NOMO-1 (cell line): ENCODE measurements at regions not wholly inside any gene's neighbourhood (a gene's known extent, or its start where the extent isn't known, plus 50 kb on each side); places are given as distances from the start of the nearest gene placed in this dataset.

ENCODE experiments used
- DNase-seq, 2 experiments: peaks; one replicate each; lab custom pipeline; 2025; ENCODE audit not compliant: unreplicated experiment in 2 of 2; lab: John Stamatoyannopoulos, UW

DNA sequence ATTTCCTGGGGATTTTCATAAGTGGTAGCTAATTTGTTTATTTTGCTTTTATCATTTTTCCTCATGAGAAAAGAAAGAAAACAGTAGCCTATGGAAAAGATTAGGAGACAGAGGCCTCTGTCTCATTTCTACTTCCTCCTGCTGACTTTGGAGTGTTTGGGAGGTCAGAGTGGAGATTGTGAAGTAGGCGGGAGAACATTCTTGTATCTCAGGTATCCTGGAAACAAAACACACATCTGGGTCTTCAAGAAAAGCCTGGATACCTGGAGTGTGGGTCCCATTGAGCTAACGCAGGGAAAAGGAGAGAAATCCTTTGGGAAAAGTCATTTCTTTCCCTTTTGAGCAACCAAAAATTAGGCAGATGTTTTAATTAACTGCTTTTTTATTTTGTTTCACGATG is 161.5 kb upstream of the DMAC1 start:
- DNase-seq: no peak

DNA sequence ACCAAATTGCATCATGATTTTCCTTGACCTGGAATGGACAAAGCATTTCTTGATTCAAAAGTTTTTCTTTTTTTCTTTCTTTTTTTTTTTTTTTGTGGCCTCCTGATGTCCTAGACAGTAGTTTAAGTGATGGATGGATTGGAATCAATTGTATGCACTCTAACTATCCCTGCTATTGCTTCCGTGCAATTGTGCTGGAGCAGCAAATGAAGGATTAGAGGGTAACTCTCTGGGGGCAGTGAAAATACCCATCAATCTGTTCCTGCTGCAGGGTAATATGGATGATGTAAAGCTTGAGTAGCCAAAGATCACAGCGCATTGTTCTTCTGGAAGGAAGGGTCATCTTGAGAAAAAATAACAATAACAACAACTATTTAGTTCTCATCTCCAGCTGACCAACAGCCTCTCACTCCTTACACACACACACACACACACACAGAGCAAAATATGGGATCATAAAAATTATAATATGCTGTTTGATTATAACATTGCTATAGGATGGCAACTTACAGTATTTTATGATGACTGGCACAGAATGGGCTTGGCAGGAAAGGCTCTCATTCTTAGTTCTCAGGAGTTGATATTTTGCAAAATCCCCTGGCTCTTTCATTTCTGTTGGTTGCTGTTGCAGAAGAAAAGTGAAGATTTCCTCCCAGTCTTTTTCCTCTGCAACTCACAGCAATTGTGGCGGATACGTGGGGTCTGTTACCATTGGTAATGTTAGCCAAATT is 160.9 kb upstream of the DMAC1 start:
- DNase-seq: no peak

DNA sequence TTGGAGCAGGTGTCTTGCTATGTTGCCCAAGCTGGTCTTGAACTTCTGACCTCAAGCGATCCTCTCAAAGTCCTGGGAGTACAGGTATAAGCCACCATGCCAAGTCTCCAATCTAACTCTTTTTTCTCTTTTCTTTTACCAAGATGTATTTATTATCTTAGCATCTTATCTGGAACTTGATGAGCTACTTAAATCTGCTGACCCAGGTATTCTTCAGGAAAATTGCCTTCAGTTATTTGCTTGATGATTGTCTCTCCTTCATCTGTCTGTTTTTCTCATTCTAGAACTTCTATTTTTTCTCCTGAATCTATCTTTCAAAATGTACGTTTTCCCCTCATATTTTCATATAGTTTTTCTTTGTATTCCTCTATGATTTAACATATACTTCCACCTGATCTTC is 158.2 kb upstream of the DMAC1 start:
- DNase-seq: no peak

DNA sequence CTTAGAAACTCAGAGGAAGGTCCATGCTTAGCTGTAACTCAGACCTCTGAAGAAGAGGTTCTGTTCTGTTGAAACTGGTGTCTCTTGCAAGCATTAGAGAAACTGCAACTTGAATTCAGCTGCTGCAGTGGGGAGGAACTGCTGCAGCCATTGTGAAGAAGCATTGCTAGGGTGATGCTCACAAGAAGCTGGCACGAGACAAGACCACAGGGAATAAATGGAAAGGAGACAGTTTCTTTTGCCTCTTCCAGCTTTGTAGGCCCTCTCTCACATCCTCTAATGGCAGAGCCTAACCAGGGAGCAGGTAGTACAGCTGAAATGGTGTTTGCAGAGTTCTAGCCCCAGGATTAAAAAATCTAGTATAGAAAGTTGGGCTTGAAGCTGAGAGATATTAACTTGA is 148.0 kb upstream of the DMAC1 start:
- no peak for DNase-seq

DNA sequence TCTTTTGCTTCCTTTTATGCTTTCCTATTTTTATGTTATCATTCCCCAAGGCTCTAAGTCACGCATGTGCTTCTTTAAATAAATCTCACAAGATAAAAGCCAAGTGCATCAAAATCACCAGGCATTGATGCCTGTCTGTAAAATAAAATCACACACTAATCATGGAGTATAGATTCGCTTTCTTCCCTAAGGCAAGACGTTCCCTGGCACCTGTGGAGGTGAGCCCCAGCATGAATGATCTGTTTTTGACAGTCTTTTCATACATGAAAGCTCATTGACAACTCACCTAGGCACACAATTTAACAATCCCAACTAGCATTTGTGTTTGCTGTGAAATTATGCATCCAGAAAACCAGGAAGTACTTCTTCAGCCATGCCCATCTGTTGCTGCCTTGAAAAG is 146.9 kb upstream of the DMAC1 start:
- no peak for DNase-seq

DNA sequence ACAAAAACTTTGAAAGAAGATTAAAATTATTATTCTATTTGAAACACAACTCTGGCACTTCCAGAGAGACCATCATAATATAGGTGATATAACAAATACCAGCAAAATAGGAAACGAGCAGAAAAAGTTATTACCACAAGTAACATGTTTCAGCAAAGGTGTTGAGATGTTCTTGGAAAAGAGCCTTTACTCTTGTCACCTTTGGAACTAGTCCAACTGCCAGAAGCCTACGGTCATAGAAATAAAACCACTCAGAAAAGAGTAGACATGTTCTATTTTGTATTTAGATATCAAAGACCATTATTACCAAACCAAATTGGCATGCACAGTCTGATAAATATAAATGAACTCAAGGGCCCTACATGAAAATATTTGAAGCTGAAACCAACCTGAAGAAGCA is 145.0 kb upstream of the DMAC1 start:
- no peak for DNase-seq

DNA sequence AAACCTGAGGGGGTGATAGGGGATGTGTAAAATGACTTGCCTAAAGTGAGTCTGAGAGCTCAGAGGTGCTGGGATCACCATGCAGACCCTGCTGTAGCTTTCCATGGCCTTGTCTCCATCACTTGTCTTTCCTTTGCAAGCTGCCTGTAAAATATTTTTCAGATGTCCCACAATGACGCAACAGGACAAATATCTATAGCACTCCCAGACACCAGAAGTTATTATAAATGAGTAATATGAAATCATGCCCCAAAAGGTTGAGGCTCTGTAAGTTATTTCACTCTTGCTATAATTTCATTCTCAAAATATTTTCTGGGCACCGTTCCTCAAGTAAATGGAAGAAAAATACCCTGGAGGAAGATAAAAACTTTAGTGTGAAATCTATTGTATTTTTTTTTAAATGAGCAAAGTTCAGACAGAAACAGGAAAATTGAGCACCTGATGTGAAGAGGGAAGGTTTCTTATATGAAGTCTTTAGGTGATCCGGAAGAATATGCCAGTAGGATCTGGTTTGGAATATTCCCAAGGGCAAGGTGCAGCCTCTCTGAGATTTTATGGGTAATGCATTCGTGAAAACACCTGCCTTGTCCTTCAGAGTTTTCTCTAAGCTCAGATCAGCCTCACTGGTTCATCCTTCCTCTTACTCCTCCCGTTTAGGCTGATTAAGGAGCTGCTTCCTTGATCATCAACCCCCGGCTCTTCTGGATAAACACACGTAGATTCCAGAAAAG is 138.3 kb upstream of the DMAC1 start:
- no peak for DNase-seq

DNA sequence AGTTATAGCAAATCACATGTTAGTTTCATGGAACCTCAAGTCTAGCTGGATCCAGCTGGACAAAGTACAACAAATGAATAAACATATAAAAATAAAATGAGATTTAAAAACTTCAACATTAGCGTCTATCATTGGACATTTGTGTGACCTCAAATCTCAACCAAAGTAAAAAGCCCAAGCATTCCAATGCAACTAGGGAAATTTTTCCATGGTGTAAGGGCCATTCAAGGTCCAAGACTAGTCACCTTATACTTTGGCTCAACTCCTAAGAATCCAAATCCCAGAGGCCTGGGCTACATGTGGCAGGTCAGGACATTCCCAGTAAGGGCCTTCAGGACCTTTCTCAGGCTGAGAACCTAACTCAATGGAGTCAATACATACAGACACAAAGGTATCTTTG is 137.4 kb upstream of the DMAC1 start:
- no peak for DNase-seq

DNA sequence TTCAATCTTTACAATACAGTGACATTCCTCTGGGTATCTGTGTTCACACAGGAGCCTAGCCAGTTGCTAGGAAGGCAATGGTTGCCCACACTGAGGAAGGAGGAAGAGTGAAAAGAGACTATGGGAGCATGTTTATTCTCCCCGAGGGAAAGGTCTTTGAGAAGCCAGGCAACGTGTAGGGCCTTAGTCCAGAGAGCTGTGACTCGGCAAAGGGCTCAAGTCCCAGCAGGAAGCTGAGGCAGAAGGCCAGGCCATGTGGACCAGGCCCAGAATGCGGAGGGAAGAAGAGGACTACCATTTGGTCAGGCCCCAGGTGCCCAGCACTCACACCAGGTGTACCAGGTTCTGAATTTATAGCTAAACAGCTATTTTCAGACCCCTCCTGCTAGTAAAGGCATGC is 136.6 kb upstream of the DMAC1 start:
- DNase-seq: no peak

DNA sequence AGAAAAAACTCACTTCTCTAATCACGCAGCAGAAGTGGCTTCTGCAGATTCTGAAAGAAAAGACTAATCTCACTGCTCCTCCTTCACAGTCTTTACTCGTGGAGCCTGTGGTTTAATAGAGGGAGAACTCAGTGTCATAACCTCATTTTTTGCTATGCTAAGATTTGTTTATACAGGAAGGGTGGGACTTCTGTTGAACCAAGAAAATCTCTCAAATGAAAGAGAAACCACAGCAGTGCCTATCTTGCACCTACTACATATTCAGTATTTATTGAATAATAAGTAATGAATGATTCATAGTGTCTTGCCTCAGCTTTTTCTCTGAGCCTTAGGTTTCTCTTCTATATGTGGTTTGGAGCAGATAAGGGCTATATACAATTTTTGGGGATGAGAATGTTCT is 136.1 kb upstream of the DMAC1 start:
- peak; percentile 0 to 8 for DNase-seq

DNA sequence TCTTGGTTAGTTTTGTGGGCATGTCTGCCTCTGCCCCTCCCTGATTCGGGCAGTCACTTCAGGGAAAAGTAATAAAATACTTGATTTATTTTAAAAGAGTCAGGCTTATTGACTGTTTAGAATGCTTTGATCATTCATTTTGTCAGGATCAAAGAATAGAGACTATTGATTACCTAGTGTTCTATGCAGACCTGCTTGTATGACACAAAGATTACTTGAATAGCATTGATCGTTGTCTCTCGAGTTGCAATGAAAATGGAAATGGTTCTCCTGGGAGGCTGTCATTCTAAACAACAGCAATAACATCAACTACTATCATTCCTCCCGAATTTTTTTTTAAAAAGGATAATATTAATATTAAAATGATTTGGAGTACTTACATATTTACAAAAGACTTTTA is 133.2 kb upstream of the DMAC1 start:
- DNase-seq: no peak

DNA sequence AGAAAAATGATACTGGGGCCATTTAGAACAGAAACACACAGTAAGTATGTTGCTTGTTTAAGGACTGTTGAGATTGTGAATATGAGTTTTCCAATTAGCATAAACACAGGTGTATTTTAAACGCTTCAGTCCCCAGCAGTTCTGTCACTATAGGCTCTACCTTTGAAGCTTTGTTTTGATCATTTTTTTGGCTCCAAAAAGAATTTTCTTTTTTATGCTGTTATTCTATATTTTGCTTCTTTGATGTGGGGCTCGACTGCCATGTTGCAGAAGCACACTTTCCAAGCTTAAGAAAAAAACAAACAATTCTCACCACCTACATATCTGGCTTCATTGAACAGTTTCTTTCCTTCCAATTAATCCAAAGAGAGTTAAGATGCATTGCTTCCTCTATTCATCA is 131.0 kb upstream of the DMAC1 start:
- no peak for DNase-seq

DNA sequence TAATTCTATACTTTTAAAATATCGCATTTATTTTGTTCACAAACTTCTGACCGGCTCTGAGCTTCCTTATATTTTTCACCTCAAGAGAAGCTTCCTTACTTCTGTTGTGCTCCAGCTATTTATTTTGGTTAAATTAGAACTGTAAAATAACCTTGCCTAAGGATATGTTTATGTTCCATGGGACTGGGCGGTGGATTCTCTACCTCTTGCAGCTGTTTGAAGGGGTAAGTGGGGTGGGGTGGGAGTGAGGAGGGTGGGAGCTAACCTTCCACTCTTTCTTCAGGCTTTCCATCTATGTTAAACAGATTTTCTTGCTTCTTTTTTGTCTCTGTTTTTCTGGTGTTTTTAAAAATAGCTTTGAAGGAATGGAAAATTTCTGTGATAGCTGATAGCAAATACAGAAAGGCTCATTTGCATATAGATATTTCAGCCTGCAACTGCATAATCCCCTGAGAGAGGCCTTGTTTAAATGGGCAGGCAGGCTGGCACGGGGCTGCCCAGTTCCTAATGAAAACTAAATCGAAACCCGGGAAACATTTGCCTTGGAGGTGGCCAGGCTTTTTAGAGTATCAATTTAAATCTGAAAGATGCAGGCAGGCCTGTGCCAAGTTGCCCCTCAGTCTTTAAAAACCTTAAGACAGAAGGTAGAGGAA is 122.1 kb upstream of the DMAC1 start:
- DNase-seq: no peak

DNA sequence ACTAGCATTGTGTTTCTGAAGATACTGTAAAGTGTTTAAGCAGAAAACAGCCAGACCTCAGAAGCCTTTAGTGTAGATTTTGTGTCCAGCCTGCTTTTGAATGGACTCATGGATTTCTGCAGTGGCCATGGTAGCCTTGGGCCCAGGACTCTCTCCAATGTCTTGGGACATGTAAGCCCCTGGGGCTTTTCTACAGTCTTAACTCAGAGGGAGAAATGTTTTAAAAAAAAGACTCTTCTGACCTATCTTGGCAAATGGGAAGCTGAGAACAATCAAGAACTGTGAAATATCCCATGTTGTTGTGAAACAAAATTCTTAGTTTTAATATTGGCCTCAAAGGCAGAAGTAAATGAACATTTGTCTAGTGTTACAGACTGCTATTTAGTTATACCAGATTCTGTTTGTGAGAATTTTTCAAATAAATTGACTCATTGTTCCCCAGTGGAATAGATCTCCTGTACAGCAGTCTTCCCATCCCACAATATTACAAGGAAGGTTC is 112.5 kb upstream of the DMAC1 start:
- no peak for DNase-seq

DNA sequence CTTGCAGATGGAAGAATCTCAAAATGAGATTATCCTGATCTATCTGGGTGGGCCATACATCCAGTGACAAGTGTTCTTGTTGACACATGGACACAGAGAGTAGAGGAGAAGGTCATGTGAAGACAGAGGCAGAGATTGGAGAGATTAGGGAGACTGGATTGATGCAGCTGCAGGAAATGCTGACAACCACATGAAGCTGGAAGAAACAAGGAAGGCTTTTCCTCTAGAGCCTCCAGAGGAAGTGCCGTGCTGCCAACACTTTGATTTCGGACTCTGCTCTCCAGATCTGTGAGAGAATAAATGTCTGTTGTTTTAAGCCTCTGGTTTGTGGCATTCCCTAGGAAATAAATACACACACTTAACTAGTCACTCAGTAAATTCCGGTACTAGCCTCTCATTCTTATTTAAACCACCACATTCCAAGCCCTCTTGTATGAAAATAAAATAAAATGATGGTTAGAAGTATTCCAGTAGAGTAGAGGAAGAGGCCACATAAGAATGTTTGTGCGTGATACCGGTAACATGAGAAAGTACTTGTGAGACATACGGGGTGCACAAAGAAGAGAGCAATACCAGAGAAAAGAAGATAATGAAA is 110.9 kb upstream of the DMAC1 start:
- no peak for DNase-seq

DNA sequence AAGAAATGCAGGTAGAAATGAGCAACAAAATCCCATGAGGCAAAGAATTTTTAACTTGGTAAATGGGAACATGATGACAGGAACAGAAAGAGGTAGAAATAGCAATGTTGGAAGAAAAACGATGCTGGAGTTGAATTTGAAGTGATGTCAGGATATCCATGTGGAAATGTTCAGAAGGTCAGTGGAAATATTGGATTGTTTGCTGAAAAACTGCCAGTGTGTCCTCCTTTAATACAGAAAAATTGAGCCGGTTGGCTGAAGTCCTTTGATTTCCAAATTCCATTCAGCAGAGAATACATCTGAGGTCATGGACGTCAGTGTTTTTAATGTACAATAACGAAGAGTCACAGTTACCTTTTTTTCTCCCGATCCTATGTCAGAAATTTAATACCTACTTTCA is 110.0 kb upstream of the DMAC1 start:
- DNase-seq: no peak

DNA sequence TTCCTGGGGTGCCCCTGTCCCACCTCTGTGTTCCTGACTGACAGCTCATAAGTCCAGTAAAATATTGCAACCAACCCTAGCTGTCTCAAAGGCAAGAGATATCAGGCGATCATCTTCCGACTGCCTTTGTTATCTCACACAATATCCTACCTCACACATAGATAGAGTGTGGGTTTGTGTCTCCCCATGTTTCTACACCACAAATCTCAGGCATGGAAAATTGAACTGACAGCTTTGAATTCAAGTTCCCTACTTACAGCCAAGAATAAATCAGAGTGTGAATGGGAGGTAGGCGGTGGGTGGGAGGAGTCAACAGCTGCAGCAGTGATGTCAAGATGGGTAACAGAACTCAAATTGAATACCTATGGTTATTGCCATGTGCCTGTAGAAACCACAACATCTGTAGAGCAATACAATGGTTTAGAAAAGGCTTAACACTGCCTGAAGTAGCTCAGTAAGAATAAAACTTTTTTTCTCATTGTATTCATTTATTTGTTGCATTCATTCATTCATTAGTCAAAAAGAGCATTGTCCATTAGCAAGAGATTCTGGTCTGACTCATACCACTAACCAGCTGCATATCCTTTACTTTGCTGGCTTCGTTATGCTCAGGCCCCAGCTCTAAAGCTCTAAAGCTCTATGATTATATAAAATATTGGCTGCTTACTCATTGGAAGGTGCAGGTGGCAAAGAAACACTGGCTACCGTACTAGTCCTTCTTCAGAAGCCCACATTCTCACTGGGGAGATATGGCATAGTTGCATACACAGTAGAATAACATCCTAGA is 108.2 kb upstream of the DMAC1 start:
- DNase-seq: no peak

DNA sequence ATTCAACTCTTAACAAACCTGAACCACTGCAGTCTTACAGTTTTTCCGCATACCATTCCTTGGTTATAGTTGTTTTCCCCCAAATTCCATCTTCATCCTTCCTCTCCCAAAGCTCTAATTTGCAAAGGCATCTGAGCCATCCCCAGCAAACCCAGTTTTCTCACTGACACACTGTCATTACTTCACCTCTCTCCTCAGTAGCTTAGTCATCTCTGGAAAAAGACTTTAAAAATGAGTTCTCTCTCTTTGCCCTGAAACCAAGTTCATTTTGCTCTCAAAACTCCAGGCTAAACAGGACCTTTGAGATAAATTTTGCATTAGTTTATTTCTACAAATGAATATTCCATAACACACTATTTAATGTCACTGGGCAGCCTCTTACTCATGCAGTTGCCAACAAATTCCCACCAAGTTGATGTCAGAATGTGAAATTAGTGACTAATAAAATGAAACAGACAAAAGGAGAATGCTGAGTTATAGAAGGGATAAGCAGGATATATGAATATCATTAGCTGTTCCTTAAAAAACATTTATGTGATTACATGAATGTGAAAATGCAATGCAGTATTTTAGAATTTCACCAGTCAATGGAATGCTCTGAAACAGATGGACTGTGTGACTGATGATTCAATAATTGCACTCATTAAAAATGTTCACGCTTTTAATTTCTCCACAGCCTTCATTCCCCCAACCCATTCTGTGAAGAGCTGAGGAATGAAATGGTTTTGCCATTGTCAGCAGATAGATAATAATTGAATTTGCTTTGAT is 107.4 kb upstream of the DMAC1 start:
- no peak for DNase-seq

DNA sequence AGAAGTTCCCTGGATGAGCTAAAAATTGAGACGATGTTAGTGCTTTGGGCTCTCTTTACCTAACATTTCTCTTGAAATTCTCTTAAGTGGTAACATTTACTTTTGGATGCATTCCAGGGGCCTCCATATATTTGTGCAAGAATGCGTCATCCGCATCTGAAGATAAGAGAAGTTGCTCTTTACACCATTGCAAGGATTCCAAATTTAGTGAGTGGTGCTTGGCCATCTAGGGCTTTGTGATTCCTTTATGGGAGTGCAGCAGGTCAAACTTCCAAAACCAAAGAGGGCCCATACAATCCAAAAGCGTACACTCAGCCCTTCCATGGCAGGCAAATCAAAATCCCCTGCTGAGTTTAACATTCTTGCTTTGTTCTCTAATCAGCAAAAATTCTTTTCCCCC is 102.0 kb upstream of the DMAC1 start:
- no peak for DNase-seq

DNA sequence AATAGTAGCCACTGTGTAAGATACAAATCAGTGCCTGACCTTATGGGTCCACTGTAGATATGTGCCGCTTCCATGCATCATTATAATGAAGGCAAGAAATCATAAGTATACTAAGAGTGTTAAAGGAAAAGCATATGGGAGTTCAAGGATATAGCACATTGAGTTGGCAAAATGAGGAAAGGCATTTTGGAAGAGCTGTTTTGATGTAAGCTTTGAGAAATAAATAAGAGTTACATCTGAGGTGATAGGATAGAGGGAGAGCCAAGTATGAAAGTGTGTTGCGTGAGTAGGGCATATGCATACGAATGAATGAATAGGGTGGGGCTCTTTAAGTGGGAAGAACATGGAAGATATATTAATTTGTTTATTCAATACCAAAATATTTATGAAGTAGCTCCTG is 101.0 kb upstream of the DMAC1 start:
- DNase-seq: no peak
